HG03571 (cell line): ENCODE measurements at regions not wholly inside any gene's neighbourhood (a gene's known extent, or its start where the extent isn't known, plus 50 kb on each side); places are given as distances from the start of the nearest gene placed in this dataset.

ENCODE experiments used
- ATAC-seq: cut with Tn5 transposase; IDR thresholded peaks from one replicate; pipeline ENCODE4 v1.9.1; 2021; ENCODE audit not compliant: unreplicated experiment

DNA sequence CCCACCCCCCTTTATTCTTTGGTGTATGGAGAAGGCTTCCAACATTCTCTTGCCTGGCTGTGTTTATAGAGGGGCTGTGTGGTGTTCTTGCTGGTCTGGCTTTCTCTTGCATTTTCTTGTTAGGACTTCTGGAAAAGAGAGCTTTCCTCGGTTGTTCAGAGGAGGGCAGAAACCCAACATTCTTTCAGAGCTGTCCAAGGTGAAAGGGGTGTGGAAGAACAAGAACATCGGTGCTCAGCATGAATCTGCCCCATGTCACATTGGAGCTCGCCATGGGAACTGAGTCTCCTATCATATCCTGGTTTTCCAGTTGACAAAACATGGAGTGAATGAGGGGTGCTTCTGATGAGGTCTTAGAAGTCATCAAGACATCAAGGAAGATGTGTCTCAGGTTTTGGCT, 281.8 kb downstream of the RNF144B start:
- no peak for ATAC-seq

DNA sequence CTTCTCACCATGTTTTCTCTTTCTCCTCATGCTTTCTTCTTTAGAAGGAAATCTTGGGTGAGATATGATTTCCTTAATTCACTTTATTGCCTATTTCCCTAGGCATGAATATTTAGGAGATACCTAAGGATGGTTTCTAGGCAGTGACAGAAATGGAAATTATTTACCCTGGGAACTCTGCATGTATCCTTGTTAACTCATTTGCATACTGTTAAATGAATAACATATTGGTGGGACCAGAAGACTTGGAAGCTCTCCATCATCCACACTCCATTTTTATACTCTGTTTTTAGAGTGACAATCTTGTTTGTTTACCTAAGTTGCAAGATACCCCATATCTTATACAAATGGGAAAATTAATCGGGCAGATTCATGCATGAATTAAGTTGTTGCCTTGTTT, 285.7 kb downstream of the RNF144B start:
- ATAC-seq = no peak

DNA sequence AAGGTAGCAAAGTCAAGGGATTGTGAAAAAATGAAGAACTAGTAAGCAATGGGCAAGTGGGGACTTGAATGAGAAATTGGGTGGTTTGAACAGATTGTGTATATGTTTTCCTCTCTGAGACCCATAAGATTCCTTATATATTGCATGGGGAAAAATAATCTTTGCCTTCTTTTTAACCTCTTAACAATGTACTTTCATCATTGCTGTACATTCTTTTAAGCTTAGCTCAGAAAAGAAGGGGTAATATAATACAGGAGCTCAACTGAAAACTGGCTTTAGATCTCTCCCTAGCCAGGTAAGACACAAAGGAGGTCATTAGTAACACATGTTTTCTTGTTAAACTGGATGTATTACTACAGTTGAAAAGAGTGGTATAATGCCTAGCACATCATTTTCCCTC, 287.2 kb downstream of the RNF144B start:
- no peak for ATAC-seq

DNA sequence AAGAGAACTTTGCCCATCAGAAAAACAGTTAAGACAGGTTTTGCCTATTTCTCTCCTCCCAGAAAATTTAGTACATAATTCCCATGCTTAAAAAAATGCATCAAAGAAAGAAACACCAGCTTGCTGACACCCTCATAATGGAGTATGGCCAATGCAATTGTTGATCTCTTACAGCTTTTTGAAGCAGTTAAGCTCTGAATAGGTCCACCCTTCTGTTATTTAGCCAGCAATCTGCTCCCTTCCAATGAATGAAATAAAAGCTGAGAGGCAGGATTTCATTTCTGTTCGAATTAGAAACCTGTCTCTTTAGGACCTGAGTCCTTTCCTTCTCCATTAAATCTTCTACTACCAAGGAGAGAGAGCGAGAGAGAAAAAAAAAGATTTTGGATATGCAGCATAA, 288.7 kb downstream of the RNF144B start:
- no peak for ATAC-seq

DNA sequence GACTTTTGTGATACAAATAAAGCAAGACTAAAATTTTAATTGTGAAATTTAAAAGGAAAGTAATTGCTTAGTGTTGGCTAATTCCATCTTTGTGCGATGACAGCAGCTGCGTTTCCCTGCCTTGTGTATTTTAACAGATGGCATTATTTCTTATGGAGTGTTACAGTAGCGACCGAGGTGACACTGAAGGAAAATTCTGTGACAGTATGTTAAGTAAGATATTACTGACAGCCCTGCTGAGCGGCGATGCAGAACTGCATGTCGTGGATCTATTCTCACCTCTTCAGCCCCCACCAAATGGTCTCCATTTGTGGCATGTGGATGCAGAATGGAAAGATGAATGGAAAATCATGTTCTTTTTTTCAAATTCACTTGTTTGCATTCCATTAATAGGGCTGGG, 289.4 kb downstream of the RNF144B start:
- ATAC-seq = no peak

DNA sequence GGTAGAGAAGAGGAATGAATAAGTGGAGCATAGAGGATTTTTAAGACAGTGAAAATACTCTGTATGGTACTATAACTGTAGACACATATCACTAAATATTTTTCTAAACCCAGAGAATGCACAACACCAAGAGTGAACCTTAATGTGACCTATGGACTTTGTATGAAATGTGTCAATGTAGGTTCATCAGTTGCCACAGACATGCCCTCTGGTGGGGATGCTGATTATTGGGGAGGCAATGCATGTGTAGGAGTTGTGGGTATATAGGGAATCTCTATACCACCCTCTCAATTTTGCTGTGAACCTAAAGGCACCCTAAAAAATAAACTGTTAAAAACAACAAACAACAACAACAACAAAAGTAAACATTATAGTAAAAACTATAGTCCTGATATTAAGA, 293.7 kb downstream of the RNF144B start:
- ATAC-seq = no peak

DNA sequence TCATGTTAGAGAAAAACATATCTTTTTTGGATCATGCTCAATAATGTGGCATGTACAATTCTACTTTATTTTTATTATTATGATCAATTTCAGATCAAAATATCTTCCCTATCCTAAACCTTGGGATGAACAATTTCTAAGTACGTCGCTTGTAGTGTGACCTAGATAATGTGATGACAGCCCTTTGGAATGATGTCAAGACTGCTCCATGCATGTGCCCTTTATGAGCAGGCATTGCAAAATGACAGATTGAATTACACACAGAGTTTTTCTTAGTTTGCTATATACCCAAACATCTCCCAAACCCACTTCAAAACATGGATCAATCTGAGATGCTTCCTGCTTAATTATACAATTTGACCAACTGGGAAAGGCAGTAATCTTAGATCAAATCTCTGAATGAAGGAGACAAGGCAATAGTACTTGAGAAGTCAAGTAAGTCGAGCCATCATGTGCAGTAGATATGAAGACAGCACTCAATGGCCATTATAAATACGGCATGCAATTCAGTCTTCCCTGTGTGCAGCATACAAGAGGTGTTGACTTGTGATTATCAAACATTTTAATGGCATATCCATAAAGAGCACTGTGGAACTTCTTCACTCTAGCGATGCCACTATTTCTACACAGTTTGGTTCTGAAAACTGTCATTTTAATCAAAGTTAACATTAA, 294.8 kb downstream of the RNF144B start:
- ATAC-seq = no peak

DNA sequence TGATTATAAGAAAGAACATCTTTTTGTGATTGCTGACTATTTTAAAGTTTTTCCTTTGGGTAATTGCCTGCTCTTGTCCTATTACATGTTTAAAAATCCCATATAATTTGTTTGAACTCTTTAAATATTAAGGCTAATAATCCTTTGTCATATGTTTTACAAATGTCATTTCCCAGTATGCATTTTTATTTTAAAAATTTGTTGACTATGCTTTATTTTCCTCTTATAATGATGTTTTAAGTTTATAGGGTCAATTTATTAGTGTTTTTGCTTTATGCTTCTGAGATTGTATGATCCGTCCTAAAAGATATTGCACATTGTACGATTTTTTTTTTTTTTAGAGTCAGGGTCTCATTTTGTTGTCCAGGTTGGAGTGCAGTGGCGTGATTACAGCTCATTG, 297.2 kb downstream of the RNF144B start:
- ATAC-seq = no peak

DNA sequence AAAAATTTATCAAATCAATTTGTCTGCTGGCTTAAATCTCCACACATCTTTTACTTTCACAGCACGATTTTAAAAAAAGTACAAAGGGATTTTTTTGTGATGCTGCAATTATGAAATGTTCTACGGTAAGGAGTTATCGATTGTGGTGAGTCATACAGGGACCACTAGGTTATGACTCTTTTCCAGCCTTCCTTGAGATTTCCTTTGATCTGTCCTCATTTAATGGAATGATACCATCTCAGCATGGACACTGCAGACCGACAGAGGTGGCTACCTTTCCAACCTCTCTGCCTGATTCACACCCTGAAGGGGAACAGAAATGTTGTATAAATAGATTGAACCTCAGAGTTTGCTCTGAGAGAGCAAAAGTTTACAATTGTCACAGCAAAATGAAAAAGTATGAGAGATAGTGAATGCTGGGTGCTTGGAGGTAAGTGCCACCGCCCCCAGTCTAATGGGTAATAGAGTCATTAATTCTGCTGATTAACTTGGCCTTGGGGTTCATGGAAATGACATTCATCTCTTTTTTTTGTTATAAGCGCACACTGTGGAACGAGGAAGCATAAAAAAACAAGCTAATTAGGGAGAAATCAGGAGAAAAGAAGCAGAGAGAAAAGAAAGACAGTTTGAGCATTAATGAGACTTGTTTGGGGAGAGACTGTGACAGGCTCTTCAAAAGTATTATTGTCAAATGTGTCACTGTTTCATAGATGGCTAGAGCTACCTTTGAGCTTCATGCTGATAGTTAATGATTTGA, 306.0 kb downstream of the RNF144B start:
- ATAC-seq = no peak

DNA sequence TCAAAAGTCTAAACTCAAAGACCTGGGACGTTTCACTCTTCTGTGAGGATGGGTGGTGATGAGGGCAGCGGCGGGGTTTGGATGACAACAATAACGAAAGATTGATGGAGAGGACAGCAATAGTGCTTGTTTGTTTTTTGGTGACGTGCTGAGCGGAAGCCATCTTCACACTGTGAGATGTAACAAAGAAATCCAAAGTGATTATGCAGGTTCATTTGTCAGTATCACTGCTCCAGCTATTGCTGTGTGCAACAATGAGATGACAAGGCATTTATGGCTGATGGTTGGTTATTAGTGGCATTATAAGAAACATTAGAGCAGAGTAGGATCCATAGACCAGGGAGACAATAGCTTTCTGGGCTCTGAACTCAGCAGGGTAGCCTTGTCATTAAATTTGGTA, 306.7 kb downstream of the RNF144B start:
- ATAC-seq = no peak

DNA sequence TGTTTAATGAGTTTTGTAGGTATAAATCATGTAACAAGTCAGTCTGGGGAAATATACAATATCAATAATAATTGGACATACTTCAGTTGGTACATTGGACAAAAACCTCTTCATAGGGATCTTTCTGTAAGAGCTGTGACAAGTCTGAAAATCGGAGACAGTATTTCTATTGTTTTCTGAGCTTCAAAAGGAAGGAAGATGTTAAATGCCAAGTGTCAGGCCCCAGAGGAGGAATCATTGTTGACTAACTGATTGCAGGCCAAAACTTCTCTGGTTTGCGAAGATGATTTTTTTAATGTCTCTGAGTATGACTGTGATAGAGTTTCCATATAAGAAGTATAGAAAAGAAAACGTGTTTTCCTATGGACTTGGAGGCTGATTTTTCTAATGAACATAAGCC, 316.4 kb downstream of the RNF144B start:
- no peak for ATAC-seq

DNA sequence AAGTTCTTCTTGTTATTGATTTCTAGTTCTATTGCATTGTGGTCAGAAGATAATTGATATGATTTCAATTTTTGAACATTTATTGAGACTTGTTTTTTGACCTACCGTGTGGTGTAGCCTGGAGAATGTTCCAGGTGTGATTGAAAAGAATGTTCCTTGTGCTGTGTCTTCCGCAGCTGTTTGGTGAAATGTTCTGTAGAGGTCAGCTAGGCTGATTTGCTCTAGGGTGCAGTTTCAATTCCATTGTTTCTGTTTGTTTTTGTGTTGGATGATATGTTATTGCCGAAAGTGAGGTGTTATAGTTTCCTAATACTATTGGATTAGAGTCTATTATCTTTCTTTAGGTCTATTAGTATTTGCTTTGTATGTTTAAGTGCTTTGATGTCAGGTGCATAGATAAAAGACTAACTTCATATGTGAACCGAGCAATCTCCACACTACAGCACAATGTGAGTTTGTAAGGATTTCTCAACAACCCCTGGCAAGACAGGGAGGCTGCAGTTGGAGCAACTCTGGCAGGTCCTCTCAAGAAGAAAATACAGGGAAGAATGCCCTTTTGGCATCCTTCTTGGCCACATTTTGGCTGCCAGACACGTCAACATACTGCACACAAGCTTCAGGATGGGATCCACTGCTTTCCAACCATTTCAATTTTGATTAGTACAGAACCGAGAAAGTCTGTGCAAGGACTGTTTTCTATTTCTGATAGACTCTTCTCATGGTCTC, 320.7 kb downstream of the RNF144B start:
- ATAC-seq = no peak

DNA sequence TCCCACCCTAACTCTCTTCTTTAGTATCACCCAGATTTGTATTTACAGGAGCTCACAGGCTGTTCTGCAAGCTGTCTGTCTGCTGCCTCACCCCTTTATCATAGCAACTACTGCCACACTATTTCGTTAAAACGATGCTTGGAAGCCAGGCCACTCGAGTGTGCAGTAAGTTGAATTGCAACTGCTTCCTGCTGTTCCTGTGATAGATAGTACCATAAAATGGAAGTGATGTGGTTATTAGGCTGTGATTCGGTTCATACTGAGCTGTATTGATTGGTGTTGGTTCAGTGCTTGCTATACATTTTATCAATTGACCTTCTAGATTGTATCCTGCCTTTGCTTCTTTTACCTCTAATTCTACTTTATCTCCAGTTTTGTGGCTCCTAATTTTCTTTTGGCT, 325.4 kb downstream of the RNF144B start:
- ATAC-seq = no peak

DNA sequence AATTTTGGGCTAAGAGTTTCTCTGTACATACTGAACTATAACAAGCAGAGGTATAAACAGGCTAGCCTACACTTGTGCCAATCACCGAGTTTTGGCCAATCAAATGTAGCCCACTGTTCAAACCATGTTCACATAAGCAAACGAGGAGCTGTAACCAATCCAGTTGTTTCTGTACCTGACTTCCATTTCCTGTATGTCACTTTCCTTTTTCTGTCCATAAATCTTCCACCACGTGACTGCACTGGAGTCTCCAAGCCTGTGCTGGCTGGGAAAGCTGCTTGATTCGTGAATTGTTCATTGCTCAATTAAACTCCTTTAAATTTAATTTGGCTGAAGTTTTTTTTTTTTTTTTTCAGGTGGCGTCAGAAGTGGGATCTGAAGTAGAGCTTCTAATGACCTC, 332.9 kb downstream of the RNF144B start:
- no peak for ATAC-seq

DNA sequence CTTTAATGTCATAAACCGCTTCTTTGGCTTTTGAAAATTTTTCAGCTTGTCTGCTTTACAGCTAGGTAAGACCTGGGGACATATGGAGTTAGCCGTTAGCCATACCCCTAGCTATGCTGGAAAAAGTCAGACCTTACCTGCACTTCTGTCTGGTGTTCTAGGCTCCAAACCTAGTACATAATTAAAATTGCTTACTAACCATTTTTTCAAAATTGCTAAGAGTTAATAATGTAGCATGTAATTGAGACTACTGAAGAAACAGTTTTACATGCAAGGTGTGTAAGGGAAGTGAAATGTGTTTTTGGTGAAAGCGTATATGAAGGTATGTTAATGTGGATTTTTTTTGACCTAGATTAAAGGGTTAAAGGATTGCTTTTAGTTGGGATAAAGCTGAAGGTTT, 336.9 kb downstream of the RNF144B start:
- ATAC-seq = no peak

DNA sequence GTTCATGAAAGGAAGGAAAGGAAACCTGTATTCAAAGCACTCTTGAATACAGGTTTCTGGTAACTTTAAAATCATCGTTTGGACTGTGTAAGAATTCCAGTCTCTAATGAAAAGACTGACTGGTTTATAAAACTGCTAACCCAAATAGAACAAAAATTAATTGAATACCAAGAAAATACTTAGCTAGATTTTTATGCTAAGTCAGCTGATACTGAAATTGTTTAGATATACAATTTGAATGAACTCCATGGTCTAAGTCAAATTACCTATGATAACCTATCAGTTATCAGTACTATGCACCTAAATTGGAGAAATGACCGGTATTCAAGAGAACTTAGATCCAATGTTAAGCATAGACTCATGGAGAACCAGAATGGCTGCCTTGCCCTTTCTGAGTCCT, 338.3 kb downstream of the RNF144B start:
- ATAC-seq = no peak

DNA sequence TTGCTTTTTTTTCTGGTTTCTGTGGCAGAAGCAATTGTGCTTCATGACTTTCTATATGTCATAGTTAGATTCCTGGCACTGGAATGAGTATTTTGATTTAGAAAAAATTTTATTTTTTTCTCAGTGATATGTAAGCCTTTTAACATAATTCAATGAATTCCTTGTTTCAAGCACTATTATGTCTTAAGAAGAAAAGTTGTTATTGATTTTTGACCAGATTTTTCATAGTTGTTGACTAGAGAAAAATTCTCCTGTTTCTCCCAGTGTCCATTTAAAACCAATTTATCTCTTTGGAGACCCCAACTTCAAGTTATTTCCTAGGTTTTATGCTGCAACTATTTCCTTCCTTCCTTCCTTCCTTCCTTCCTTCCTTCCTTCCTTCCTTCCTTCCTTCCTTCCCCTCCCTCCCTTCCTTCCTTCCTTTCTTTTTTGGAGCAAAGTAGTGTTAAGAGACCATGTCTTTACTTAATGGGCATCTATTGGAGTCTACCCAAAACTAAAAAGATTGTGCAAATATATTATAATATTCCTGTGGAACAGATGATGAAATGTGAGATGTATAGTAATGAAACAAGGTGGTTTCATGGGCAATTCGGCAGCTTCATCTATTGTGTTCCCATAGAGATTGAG, 346.9 kb downstream of the RNF144B start:
- ATAC-seq = no peak

DNA sequence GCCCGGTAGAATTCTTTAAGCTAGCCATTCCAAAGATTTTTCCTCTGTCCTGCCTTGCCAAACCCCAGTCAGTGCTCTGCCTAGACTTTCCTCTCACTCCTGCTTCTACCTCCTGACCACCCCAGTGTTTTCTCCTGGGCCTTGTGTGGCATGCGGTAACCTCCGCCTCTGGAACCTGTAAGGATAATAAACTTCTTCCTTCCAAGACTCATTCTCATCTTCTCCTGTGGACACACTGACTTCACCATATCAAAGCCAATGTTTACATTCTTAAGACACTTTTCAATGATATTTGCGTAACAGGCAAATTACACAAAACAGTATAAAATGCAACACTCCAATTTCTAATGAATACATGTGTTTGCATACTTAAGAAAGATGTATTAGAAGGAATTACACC, 354.6 kb downstream of the RNF144B start:
- ATAC-seq = no peak

DNA sequence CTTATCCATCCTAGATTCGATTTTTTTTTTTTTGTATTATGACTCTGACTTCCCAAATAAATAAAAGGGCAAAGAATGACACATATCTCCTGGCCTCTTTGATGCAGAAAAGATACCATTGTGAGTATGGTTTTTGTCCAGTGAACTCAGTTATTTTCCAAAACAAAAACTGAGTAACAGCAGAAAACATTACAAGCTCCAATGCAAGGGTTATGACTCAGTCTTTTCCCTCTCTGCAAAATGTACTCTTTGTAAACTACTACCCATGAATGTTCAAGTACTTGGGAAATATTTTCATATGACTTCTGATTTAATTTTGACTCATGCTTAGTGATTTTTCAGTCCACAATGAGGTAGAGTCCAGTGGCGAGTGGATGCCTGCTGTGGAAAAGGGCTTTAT, 355.3 kb downstream of the RNF144B start:
- no peak for ATAC-seq

DNA sequence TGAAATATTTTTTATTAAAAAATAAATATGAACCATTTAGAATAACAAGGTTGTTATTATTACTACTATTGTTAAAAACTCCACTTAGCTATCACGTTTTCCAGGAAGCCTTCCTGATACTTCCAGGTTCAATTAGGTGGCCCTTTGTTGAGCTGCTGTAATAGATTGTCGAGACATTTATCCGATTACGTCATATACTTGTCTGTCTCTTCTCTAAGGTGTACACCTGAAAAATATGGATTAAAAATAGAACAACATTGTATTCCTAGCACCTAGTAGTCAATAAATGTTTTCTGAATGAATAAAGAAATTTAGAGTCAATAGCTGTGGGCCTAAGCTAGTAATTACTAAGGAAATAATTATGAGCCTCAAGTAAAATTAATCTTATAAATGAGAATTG, 359.6 kb downstream of the RNF144B start:
- ATAC-seq = no peak

DNA sequence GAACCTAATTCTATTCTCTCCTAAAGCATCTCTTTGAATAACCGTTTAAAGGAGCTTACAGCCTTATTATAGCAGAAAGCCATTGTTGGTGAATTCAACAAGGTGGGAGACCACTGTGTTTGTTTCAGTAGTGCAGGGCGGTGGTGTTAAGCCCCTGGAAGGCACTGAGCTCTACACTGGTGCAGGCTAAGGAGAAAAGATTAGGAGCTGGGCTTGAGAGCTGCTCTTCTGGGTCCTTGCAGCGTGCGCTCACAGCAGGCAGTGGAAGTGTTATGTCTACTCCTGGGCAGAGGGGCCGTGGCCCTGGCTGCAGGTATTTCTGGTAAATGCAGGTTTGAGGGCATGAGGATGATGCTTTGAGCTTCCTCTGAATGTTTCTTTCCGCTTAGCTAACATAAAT, 361.2 kb downstream of the RNF144B start:
- ATAC-seq = no peak
